H1 (cell line): ENCODE measurements at regions not wholly inside any gene's neighbourhood (a gene's known extent, or its start where the extent isn't known, plus 50 kb on each side); places are given as distances from the start of the nearest gene placed in this dataset.

Experiments
- CREB1 ChIP-seq: IDR thresholded peaks from 2 replicates; pipeline ENCODE4 v1.6.1; 2012; ENCODE audit warnings: inconsistent platforms
- CTCF ChIP-seq, 3 experiments: IDR thresholded peaks; 1 replicate in 2 of 3; 2 replicates in 1 of 3; pipeline versions ENCODE4 v1.5.1 to v1.6.1; 2011; ENCODE audit warnings: low read length in 3 of 3, mild to moderate bottlenecking in 3 of 3, inconsistent platforms in 2 of 3, low read depth in 1 of 3, moderate library complexity in 1 of 3; ENCODE audit not compliant: insufficient read depth in 1 of 3; ENCODE audit errors: control extremely low read depth in 1 of 3
- HDAC2 ChIP-seq, 2 experiments: fragments of 300-600 bp in 1 of 2; sonication (generic) in 1 of 2; IDR thresholded peaks; 2 replicates each; pipeline ENCODE4 v1.6.1; 2011 to 2012; ENCODE audit warnings: low read depth in 2 of 2, low read length in 2 of 2, mild to moderate bottlenecking in 2 of 2, moderate library complexity in 2 of 2, borderline replicate concordance in 1 of 2, inconsistent platforms in 1 of 2
- RNF2 ChIP-seq: fragments of 200-900, 300-1000 bp; sonication (generic); IDR thresholded peaks from 2 replicates; pipeline ENCODE4 v1.7.1; 2016; ENCODE audit warnings: borderline replicate concordance, low read depth, mild to moderate bottlenecking, antibody characterized with exemption, low read length; ENCODE audit not compliant: poor library complexity, severe bottlenecking; ENCODE audit errors: missing control alignments
- SIX5 ChIP-seq: IDR thresholded peaks from 2 replicates; pipeline ENCODE4 v1.6.1; 2011; ENCODE audit warnings: mild to moderate bottlenecking, low read depth, low read length
- SP1 ChIP-seq: IDR thresholded peaks from 2 replicates; pipeline ENCODE4 v1.6.1; 2011; ENCODE audit warnings: low read depth, low read length

DNA sequence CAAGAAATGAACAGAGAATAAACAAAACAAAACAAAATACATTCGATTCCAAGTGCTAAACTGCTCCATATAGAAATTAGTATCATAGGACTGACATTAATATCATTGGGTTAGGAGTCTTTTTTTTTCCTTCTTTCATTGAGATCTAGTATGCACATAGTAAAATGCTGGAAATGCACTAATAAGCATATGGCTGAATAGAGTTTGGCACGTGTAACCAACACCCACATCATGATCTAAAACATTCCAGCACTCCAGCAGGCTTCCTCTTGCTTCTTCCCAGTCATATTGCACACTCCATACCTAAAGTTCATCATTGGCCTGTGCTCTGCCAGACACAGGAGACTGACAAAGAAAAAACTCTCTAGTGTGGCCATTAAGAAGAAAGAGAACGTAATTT is 117.5 kb downstream of the POU4F1 start:
- TF ChIP-seq SIX5 (no peak), CREB1 (no peak), CTCF (IDR thresholded peaks at IDR 0.05; ENCODE audit: control extremely low read depth in 1 of 3, insufficient read depth in 1 of 3, low read depth in 1 of 3, low read length in 3 of 3) (no peak), HDAC2 (IDR thresholded peaks at IDR 0.05; ENCODE audit: borderline replicate concordance in 1 of 2, low read depth in 2 of 2, low read length in 2 of 2) (no peak), RNF2 (no peak), SP1 (no peak)
